COLO829 (cell line): ENCODE measurements at regions not wholly inside any gene's neighbourhood (a gene's known extent, or its start where the extent isn't known, plus 50 kb on each side); places are given as distances from the start of the nearest gene placed in this dataset.

Experiments
- DNase-seq: peaks from one replicate; pipeline ENCODE4 v3.0.0; 2012; ENCODE audit warnings: low spot score

DNA sequence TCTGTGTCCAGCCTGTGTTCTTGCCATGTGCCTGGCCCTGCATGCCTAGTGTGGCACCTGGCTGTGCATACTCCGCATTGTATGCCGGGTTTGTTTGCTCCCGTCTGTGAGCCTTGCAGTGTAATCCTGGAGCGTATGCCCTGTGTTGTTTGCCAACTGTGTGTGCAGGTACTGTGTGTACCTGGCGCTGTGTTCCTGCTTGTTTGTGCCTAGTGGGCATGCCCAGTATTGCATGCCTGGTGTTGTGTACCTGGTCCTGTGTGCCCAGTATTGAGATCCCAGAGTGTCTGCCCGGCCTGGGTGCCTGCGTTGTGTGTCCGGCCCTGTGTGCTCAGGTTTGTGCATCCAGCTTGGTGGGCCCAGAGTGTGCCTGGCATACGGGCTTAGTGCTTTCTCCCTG is 54.5 kb upstream of the CHRNA7 start:
- DNase-seq = no peak

DNA sequence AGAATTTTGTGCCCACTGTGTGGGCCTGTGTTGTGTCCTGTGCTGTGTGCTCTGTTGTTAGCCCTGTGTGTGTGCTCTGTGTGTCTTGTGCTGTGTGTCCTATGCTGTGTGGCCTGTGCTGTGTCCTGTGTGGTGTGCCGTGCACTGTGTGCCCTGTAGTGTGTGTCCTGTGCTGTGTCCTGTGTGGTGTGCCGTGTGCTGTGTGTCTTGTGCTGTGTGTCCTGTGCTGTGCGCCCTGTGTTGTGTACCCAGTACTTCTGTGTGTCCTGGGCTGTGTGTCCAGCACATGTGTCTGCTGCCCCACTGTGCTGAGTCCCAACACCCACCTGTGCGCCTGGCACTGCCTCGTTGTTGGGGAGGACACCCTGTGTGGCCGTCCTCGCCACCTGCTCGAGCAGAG is 53.2 kb upstream of the CHRNA7 start:
- DNase-seq = no peak

DNA sequence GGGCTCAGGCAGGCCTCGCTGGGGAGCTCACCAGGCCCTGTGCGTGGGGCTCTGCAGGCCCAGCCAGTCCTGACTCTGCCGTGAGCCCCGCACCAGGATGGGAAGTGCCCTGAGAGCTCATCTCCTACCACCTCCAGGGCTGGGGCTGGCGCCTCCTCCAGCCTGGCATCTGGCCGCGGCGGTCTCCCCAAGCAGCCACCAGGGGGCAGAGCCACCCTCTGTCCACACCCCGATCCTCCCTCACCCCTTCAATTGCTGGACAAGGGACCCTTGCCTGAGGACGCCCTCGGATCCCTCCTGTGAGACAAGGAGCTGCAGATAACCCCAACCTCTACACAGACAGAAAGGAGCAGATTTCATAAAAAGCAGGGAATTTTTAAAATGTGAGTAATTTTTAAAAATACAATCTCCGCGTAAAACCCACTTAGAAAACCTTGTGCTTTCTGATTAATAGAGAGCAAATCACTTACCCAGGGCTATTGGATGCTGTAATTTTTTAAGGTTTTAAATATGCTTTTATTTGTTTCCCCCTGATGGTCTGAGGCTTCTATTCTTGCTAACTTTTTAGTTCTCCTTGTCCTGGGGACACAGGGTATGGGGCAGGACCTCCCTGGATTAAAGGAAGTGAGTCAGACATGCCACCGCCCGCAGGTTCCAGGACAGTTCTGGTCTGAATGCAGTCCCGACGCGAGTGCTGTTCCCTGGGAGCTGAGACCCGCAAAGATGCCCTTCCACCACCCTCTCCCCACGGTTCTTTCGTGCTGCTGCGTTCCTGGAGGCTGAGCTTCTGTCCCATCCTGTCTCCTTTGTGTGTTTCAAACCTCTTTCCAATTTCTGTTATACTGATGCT is 52.3 kb upstream of the CHRNA7 start:
- DNase-seq = peak; percentile 4
